NT2/D1 (cell line): ENCODE measurements at regions not wholly inside any gene's neighbourhood (a gene's known extent, or its start where the extent isn't known, plus 50 kb on each side); places are given as distances from the start of the nearest gene placed in this dataset.

Experiments used
- SUZ12 ChIP-seq: IDR thresholded peaks from 2 replicates; pipeline ENCODE4 v1.6.1; 2011; ENCODE audit not compliant: insufficient read length, insufficient read depth; ENCODE audit errors: extremely low read depth
- YY1 ChIP-seq: IDR thresholded peaks from 2 replicates; pipeline ENCODE4 v1.6.1; 2011; ENCODE audit not compliant: insufficient read length, insufficient read depth
- ZNF274 ChIP-seq: IDR thresholded peaks from 2 replicates; pipeline ENCODE4 v1.6.1; 2011; ENCODE audit warnings: mild to moderate bottlenecking, low read depth, low read length

- TF ChIP-seq YY1 (no peak), SUZ12 (no peak), ZNF274 (no peak)
Measured at GRCh38 chr6:166716910-166717617, 90.0 kb upstream of the RPS6KA2 start.
